Lung (tissue), 11 donors: ENCODE measurements at regions not wholly inside any gene's neighbourhood (a gene's known extent, or its start where the extent isn't known, plus 50 kb on each side); places are given as distances from the start of the nearest gene placed in this dataset.
A peak's percentile ranks its signal among the peaks of the same experiment; 100 is the strongest.

Source experiments
- ATAC-seq: fragments of 200-7000 bp; cut with Tn5 transposase; one replicate; pipeline ENCODE4 v1.9.1; 2020; ENCODE audit warnings: moderate number of reproducible peaks; ENCODE audit not compliant: insufficient read depth, low FRiP score
- DNase-seq, 3 donors: peaks; one replicate each; pipeline ENCODE4 v3.0.0-alpha.2; 2013 to 2017
- H3K27ac ChIP-seq, 2 donors: one replicate each; pipeline ENCODE4 v1.5.1; 2013; ENCODE audit warnings: mild to moderate bottlenecking in 2 of 2, moderate library complexity in 2 of 2, control low read depth in 1 of 2, inconsistent platforms in 1 of 2, low read depth in 1 of 2, low read length in 1 of 2
- H3K27me3 ChIP-seq, 3 donors: one replicate each; pipeline ENCODE4 v1.5.1; 2013; ENCODE audit warnings: low read length in 2 of 3; ENCODE audit not compliant: control insufficient read depth in 3 of 3, insufficient read depth in 3 of 3
- H3K36me3 ChIP-seq, 4 donors: one replicate each; pipeline ENCODE4 v1.5.1; 2013; ENCODE audit warnings: low read length in 4 of 4, mild to moderate bottlenecking in 1 of 4, moderate library complexity in 1 of 4; ENCODE audit not compliant: control insufficient read depth in 4 of 4, insufficient read depth in 4 of 4
- H3K4me1 ChIP-seq, 5 donors: one replicate each; pipeline ENCODE4 v1.5.1; 2013; ENCODE audit warnings: low read length in 5 of 5, mild to moderate bottlenecking in 2 of 5, moderate library complexity in 1 of 5; ENCODE audit not compliant: control insufficient read depth in 5 of 5, insufficient read depth in 5 of 5
- H3K4me3 ChIP-seq: one replicate; pipeline ENCODE4 v1.5.1; 2013; ENCODE audit warnings: mild to moderate bottlenecking, control low read depth, moderate library complexity
- H3K9ac ChIP-seq, 2 donors: one replicate each; pipeline ENCODE4 v1.5.1; 2013; ENCODE audit warnings: low read length in 2 of 2, control low read depth in 1 of 2; ENCODE audit not compliant: insufficient read depth in 1 of 2
- H3K9me3 ChIP-seq, 4 donors: one replicate each; pipeline ENCODE4 v1.5.1; 2013; ENCODE audit warnings: low read length in 3 of 4, mild to moderate bottlenecking in 1 of 4, moderate library complexity in 1 of 4; ENCODE audit not compliant: control insufficient read depth in 4 of 4, insufficient read depth in 3 of 4
- CTCF ChIP-seq: IDR thresholded peaks from 2 replicates; pipeline ENCODE4 v1.5.1; 2012; ENCODE audit warnings: mild to moderate bottlenecking; ENCODE audit errors: control extremely low read depth, extremely low read depth
- WGBS, 2 donors: extraction: QIAGEN DNeasy Blood & Tissue Kit; methylation state at CpG; one replicate each; pipeline ENCODE4 v1.1.7; 2013; 5-methylcytosine and 5-hydroxymethylcytosine counted together
- donor health status: control.
- donor health status: control.
- donor health status: Bipolar disorder and iron deficiency.
- donor health status: healthy.
- donor health status: DM: yes; HTN: yes; CAD: no.

- ATAC-seq: no peak
- 70 to 85% methylated on average over 6 of the region's 6 CpGs for WGBS, 2 donors
- H3K4me3 ChIP-seq: no peak overlapping the region
These were observed 238.4 kb downstream of the C1orf94 start for GRCh38 chr1:34415140-34415539.

DNA sequence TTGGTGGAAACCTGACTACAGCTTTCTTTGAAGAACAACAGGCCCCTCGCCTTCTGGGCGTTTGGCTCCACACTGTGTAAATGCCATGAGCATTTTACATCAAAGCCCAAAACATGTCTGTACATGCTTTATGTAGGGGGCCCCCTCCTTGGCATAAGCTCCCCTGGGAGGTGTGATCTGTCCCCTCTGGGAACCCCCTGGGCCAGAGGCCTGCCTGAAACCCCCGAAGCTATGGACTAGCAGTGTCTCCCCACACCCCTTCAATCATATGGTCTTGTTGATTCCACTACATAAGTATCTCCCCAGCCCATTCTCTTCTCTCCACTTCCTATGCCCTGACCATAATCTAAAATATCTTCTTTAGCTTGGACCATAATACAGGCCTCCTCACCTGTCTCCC is 241.5 kb downstream of the C1orf94 start:
- ATAC-seq: no peak
- no peaks in the 10 kb centered on the region for H3K4me1 ChIP-seq
- no peak for TF ChIP-seq CTCF
- DNase-seq: no peak
- H3K27me3 ChIP-seq: peaks cover 0 to 4% (median 0%) of the 10 kb centered on the region in 3 donors
- H3K27ac ChIP-seq: no peak overlapping the region
- WGBS, 2 donors: 76 to 82% methylated on average over 3 of the region's 3 CpGs
- H3K4me3 ChIP-seq: no peak overlapping the region
- no peaks in the 10 kb centered on the region for H3K36me3 ChIP-seq
- H3K9me3 ChIP-seq: no peaks in the 10 kb centered on the region
- no peak overlapping the region for H3K9ac ChIP-seq

More at GRCh38 chr1:34415140-34415539, 238.4 kb downstream of the C1orf94 start:
- Histone ChIP-seq H3K27ac (no peak overlapping the region), H3K27me3 (peaks cover 0 to 4% (median 0%) of the 10 kb centered on the region in 3 donors), H3K36me3 (no peaks in the 10 kb centered on the region), H3K9me3 (no peaks in the 10 kb centered on the region), H3K9ac (no peak overlapping the region), H3K4me1 (no peaks in the 10 kb centered on the region)
- TF ChIP-seq CTCF: no peak
- DNase-seq: no peak

GRCh38 chr1:34419663-34420136 is 243.0 kb downstream of the C1orf94 start:
- no peak for ATAC-seq
- Histone ChIP-seq H3K4me3 (no peak overlapping the region), H3K27ac (no peak overlapping the region), H3K36me3 (no peaks in the 10 kb centered on the region), H3K27me3 (peaks cover 0 to 11% (median 0%) of the 10 kb centered on the region in 3 donors), H3K4me1 (no peaks in the 10 kb centered on the region), H3K9me3 (peaks cover 0 to 1% (median 0%) of the 10 kb centered on the region in 4 donors), H3K9ac (no peak overlapping the region)
- no peak for TF ChIP-seq CTCF
- DNase-seq: peak; percentile 26 to 41 (median 27)
- 53 to 57% methylated on average over 5 of the region's 5 CpGs for WGBS, 2 donors

DNA sequence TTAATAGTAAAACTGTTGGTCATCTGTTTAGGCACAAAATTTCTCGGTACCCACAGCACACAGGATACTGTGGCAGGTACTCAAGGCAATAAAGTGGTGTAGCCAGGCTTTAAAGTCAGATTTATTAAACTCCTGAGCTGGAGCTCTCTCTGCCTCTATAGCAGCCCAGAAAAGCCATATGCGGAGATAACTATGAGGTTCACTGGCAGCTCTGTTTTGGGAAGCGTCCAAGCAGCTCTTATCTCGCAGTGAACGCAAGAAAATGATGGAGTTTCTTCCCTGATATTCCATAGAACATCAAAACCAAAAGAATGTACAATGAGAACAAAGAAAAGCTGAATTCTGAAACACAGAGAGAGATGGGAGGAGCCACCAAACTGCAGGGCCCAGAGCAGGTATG is 248.3 kb downstream of the C1orf94 start:
- no peaks in the 10 kb centered on the region for H3K4me1 ChIP-seq

More for the DNA sequence above, 248.3 kb downstream of the C1orf94 start:
- DNase-seq (peak in 1 of 3 donors; percentile 13), ATAC-seq (no peak)
- Histone ChIP-seq H3K27me3 (peaks cover 0 to 9% (median 0%) of the 10 kb centered on the region in 3 donors), H3K4me3 (no peak overlapping the region), H3K27ac (no peak overlapping the region), H3K9ac (no peak overlapping the region), H3K9me3 (peaks cover 0 to 1% (median 0%) of the 10 kb centered on the region in 4 donors), H3K36me3 (no peaks in the 10 kb centered on the region)
- 75 to 80% methylated on average over 5 of the region's 5 CpGs for WGBS, 2 donors
- TF ChIP-seq CTCF: no peak
